HCT116 (cell line): ENCODE measurements at regions not wholly inside any gene's neighbourhood (a gene's known extent, or its start where the extent isn't known, plus 50 kb on each side); places are given as distances from the start of the nearest gene placed in this dataset.

ENCODE experiments used
- POLR2AphosphoS5 ChIP-seq: IDR thresholded peaks from 2 replicates; pipeline ENCODE4 v1.6.1; 2011; ENCODE audit warnings: mild to moderate bottlenecking, low read depth, low read length, moderate library complexity
- SRF ChIP-seq: IDR thresholded peaks from 2 replicates; pipeline ENCODE4 v1.6.1; 2012; ENCODE audit warnings: low read depth
- TCF7L2 ChIP-seq: IDR thresholded peaks from 2 replicates; pipeline ENCODE4 v1.7.0; 2011; ENCODE audit warnings: borderline replicate concordance, inconsistent platforms; ENCODE audit not compliant: insufficient read depth, insufficient read length; ENCODE audit errors: extremely low read depth
- ZFX ChIP-seq: fragments of 450-650 bp; IDR thresholded peaks from 2 replicates; pipeline ENCODE4 v1.6.1; 2017
- TF ChIP-seq, protein P1 (sequence below), 3 experiments: fragments of 200-600 bp in 1 of 3; sonication (generic) in 1 of 3; IDR thresholded peaks in 2 of 3; conservative IDR thresholded peaks in 1 of 3; 2 replicates each; pipeline ENCODE4 v1.5.1; 2012 to 2017; ENCODE audit warnings: low read depth in 2 of 3, low read length in 2 of 3, antibody characterized with exemption in 1 of 3, borderline replicate concordance in 1 of 3, control low read depth in 1 of 3, mild to moderate bottlenecking in 1 of 3, mixed read lengths in 1 of 3, mixed run types in 1 of 3, moderate library complexity in 1 of 3; ENCODE audit not compliant: insufficient read depth in 1 of 3
- TF ChIP-seq, protein P2 (sequence below): IDR thresholded peaks from 2 replicates; pipeline ENCODE4 v1.6.1; 2012
- TF ChIP-seq, protein P3 (sequence below): IDR thresholded peaks from 2 replicates; pipeline ENCODE4 v1.6.1; 2012; ENCODE audit warnings: low read depth

DNA sequence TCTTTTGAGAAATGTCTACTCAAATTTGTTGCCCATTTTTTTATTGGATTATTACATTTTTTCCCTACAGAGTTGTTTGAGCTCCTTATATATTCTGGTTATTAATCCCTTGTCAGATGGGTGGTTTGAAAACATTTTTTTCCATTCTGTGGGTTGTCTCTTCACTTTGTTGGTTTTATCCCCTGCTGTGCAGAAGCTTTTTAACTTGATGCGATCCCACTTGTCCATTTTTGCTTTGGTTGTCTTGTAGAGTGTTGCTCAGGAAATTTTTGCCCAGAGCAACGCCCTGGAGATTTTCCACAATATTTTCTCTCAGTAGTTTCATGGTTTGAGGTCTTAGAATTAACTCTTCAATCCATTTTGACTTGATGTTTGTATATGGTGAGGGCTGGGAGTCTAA is 592.8 kb upstream of the GOT2 start:
- TF ChIP-seq, protein P1, sequence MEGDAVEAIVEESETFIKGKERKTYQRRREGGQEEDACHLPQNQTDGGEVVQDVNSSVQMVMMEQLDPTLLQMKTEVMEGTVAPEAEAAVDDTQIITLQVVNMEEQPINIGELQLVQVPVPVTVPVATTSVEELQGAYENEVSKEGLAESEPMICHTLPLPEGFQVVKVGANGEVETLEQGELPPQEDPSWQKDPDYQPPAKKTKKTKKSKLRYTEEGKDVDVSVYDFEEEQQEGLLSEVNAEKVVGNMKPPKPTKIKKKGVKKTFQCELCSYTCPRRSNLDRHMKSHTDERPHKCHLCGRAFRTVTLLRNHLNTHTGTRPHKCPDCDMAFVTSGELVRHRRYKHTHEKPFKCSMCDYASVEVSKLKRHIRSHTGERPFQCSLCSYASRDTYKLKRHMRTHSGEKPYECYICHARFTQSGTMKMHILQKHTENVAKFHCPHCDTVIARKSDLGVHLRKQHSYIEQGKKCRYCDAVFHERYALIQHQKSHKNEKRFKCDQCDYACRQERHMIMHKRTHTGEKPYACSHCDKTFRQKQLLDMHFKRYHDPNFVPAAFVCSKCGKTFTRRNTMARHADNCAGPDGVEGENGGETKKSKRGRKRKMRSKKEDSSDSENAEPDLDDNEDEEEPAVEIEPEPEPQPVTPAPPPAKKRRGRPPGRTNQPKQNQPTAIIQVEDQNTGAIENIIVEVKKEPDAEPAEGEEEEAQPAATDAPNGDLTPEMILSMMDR (IDR thresholded peaks at IDR 0.05 in 2 of 3, conservative IDR thresholded peaks at IDR 0.05 in 1 of 3; ENCODE audit: borderline replicate concordance in 1 of 3, insufficient read depth in 1 of 3, low read depth in 2 of 3, low read length in 2 of 3), result no peak
- TF ChIP-seq, protein P2, sequence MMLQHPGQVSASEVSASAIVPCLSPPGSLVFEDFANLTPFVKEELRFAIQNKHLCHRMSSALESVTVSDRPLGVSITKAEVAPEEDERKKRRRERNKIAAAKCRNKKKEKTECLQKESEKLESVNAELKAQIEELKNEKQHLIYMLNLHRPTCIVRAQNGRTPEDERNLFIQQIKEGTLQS, result no peak
- TF ChIP-seq POLR2AphosphoS5 (no peak), ZFX (no peak), SRF (no peak), TCF7L2 (no peak)
- TF ChIP-seq, protein P3, sequence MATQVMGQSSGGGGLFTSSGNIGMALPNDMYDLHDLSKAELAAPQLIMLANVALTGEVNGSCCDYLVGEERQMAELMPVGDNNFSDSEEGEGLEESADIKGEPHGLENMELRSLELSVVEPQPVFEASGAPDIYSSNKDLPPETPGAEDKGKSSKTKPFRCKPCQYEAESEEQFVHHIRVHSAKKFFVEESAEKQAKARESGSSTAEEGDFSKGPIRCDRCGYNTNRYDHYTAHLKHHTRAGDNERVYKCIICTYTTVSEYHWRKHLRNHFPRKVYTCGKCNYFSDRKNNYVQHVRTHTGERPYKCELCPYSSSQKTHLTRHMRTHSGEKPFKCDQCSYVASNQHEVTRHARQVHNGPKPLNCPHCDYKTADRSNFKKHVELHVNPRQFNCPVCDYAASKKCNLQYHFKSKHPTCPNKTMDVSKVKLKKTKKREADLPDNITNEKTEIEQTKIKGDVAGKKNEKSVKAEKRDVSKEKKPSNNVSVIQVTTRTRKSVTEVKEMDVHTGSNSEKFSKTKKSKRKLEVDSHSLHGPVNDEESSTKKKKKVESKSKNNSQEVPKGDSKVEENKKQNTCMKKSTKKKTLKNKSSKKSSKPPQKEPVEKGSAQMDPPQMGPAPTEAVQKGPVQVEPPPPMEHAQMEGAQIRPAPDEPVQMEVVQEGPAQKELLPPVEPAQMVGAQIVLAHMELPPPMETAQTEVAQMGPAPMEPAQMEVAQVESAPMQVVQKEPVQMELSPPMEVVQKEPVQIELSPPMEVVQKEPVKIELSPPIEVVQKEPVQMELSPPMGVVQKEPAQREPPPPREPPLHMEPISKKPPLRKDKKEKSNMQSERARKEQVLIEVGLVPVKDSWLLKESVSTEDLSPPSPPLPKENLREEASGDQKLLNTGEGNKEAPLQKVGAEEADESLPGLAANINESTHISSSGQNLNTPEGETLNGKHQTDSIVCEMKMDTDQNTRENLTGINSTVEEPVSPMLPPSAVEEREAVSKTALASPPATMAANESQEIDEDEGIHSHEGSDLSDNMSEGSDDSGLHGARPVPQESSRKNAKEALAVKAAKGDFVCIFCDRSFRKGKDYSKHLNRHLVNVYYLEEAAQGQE, result no peak
